GM23248 (cell line): ENCODE measurements at regions not wholly inside any gene's neighbourhood (a gene's known extent, or its start where the extent isn't known, plus 50 kb on each side); places are given as distances from the start of the nearest gene placed in this dataset.

ENCODE experiments used
- EZH2 ChIP-seq: fragments of 200-600 bp; sonication (generic); IDR thresholded peaks from 2 replicates; pipeline ENCODE4 v1.6.1; 2018; ENCODE audit warnings: antibody characterized with exemption, mild to moderate bottlenecking; ENCODE audit not compliant: insufficient read depth, poor library complexity, severe bottlenecking
- EZH2phosphoT487 ChIP-seq: fragments of 200-600 bp; sonication (generic); IDR thresholded peaks from 2 replicates; pipeline ENCODE4 v1.6.1; 2018; ENCODE audit warnings: antibody characterized with exemption, moderate library complexity, mild to moderate bottlenecking, low read depth; ENCODE audit not compliant: insufficient read depth

- no peak for TF ChIP-seq EZH2
- TF ChIP-seq EZH2phosphoT487, result no peak
Measured at GRCh38 chr14:95616745-95617144, 69.5 kb upstream of the TCL1B start.
